ENCODE measurements at regions not wholly inside any gene's neighbourhood (a gene's known extent, or its start where the extent isn't known, plus 50 kb on each side); places are given as distances from the start of the nearest gene placed in this dataset.

DNA sequence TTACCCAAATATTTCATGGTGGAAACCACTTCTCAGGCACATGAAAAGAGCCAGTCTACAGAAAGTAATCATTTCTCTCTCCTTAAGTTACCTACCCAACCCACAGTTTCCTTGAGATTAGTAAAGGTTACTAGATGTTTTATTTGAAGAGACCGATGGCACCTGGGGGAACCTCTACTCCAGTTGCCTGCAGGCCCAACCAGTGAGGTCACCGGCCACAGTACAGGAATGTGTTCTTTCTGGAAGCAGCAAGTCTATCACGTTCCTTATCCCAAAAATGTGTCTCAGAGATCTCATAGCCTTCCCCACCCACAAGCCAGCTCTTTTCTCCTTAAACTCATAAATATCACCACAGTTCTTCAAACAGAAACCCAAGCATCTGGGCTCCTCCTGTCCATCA is 316.1 kb downstream of the COG6 start:
- TF ChIP-seq ZNF224 (CRISPR knock-in tag; IDR thresholded peaks at IDR 0.05) (no peak), HSF4 (CRISPR knock-in tag; IDR thresholded peaks at IDR 0.05; ENCODE audit: borderline replicate concordance) (no peak), DPF2 (IDR thresholded peaks at IDR 0.05) (no peak), ZNF318 (IDR thresholded peaks at IDR 0.05; ENCODE audit: borderline replicate concordance in 1 of 2, low read depth in 1 of 2) (no peak), JUN (IDR thresholded peaks at IDR 0.05; ENCODE audit: borderline replicate concordance, low read depth, low read length) (no peak), JUN (CRISPR knock-in tag; IDR thresholded peaks at IDR 0.05; ENCODE audit: borderline replicate concordance) (no peak), RAD21 (CRISPR knock-in tag; conservative IDR thresholded peaks at IDR 0.05 in 1 of 2, IDR thresholded peaks at IDR 0.05 in 1 of 2) (no peak), E2F1 (CRISPR knock-in tag; IDR thresholded peaks at IDR 0.05) (no peak), ARNT (IDR thresholded peaks at IDR 0.05) (no peak)
- TF ChIP-seq, protein P1, sequence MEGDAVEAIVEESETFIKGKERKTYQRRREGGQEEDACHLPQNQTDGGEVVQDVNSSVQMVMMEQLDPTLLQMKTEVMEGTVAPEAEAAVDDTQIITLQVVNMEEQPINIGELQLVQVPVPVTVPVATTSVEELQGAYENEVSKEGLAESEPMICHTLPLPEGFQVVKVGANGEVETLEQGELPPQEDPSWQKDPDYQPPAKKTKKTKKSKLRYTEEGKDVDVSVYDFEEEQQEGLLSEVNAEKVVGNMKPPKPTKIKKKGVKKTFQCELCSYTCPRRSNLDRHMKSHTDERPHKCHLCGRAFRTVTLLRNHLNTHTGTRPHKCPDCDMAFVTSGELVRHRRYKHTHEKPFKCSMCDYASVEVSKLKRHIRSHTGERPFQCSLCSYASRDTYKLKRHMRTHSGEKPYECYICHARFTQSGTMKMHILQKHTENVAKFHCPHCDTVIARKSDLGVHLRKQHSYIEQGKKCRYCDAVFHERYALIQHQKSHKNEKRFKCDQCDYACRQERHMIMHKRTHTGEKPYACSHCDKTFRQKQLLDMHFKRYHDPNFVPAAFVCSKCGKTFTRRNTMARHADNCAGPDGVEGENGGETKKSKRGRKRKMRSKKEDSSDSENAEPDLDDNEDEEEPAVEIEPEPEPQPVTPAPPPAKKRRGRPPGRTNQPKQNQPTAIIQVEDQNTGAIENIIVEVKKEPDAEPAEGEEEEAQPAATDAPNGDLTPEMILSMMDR (IDR thresholded peaks at IDR 0.05 in 2 of 3, conservative IDR thresholded peaks at IDR 0.05 in 1 of 3; ENCODE audit: insufficient read depth in 2 of 3, low read depth in 1 of 3, low read length in 3 of 3) = no peak
- TF ChIP-seq, protein P2, sequence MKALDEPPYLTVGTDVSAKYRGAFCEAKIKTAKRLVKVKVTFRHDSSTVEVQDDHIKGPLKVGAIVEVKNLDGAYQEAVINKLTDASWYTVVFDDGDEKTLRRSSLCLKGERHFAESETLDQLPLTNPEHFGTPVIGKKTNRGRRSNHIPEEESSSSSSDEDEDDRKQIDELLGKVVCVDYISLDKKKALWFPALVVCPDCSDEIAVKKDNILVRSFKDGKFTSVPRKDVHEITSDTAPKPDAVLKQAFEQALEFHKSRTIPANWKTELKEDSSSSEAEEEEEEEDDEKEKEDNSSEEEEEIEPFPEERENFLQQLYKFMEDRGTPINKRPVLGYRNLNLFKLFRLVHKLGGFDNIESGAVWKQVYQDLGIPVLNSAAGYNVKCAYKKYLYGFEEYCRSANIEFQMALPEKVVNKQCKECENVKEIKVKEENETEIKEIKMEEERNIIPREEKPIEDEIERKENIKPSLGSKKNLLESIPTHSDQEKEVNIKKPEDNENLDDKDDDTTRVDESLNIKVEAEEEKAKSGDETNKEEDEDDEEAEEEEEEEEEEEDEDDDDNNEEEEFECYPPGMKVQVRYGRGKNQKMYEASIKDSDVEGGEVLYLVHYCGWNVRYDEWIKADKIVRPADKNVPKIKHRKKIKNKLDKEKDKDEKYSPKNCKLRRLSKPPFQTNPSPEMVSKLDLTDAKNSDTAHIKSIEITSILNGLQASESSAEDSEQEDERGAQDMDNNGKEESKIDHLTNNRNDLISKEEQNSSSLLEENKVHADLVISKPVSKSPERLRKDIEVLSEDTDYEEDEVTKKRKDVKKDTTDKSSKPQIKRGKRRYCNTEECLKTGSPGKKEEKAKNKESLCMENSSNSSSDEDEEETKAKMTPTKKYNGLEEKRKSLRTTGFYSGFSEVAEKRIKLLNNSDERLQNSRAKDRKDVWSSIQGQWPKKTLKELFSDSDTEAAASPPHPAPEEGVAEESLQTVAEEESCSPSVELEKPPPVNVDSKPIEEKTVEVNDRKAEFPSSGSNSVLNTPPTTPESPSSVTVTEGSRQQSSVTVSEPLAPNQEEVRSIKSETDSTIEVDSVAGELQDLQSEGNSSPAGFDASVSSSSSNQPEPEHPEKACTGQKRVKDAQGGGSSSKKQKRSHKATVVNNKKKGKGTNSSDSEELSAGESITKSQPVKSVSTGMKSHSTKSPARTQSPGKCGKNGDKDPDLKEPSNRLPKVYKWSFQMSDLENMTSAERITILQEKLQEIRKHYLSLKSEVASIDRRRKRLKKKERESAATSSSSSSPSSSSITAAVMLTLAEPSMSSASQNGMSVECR (CRISPR knock-in tag; IDR thresholded peaks at IDR 0.05) = no peak
